Activated naive CD8-positive, alpha-beta T cell treated with anti-CD3 and anti-CD28 coated beads, Interleukin-2, amount 10 ng/mL, durations not matched to agents 7 days and 5 days (primary cell): ENCODE measurements at regions not wholly inside any gene's neighbourhood (a gene's known extent, or its start where the extent isn't known, plus 50 kb on each side); places are given as distances from the start of the nearest gene placed in this dataset.

Source experiments
- ATAC-seq: fragments of 150-1000 bp; cut with Tn5 transposase; one replicate; pipeline ENCODE4 v1.10.0; 2021; ENCODE audit warnings: low read depth, moderate library complexity
- POLR2A ChIA-PET: fragments of 350-600 bp; sonication (Branson Sonifier 250); formaldehyde crosslinking; loops from one replicate; lab custom pipeline; 2021; ENCODE audit warnings: antibody characterized with exemption; lab: Charles Lee
- DNase-seq: peaks from one replicate; pipeline ENCODE4 v3.0.0; 2021
- H3K27ac Mint-ChIP-seq: one replicate; pipeline ENCODE4 v1.8.0; 2022; ENCODE audit warnings: mild to moderate bottlenecking, mixed read lengths
- H3K27me3 Mint-ChIP-seq: one replicate; pipeline ENCODE4 v1.8.0; 2022; ENCODE audit warnings: mild to moderate bottlenecking, moderate library complexity, mixed read lengths
- H3K36me3 Mint-ChIP-seq: one replicate; pipeline ENCODE4 v1.8.0; 2021; ENCODE audit warnings: mild to moderate bottlenecking, mixed read lengths
- H3K4me1 Mint-ChIP-seq: one replicate; pipeline ENCODE4 v1.8.0; 2021; ENCODE audit warnings: mixed read lengths
- H3K4me3 Mint-ChIP-seq: one replicate; pipeline ENCODE4 v1.8.0; 2022; ENCODE audit warnings: mild to moderate bottlenecking, moderate library complexity, mixed read lengths
- H3K9me3 Mint-ChIP-seq: one replicate; pipeline ENCODE4 v1.8.0; 2021; ENCODE audit warnings: mixed read lengths

DNA sequence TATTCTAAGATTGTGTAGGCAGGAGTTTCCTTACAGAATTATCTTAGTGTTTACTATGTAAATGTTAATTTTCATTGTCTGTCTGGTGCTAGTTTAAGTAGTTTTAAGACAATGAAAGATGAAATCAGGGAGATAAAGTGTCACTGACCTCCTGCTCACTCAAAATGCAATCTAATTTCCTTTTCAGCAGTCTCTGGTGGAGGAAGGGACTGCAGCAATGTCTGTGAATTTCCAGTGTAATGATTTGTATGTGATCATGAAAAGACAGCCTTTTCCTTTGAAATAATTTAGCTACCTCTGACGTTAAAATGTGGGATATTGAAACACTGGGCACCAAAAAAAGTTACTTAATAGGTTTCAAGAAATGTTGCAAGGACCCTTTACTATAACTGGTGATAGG lies 779.7 kb upstream of the FLRT2 start:
- DNase-seq = no peak
- Mint-ChIP-seq H3K9me3 (peaks cover 6% of the 10 kb centered on the region), H3K27ac (no peak overlapping the region), H3K4me1 (no peaks in the 10 kb centered on the region), H3K27me3 (no peaks in the 10 kb centered on the region), H3K36me3 (no peaks in the 10 kb centered on the region), H3K4me3 (no peak overlapping the region)
- ATAC-seq = no peak
- POLR2A ChIA-PET = no interaction called here

DNA sequence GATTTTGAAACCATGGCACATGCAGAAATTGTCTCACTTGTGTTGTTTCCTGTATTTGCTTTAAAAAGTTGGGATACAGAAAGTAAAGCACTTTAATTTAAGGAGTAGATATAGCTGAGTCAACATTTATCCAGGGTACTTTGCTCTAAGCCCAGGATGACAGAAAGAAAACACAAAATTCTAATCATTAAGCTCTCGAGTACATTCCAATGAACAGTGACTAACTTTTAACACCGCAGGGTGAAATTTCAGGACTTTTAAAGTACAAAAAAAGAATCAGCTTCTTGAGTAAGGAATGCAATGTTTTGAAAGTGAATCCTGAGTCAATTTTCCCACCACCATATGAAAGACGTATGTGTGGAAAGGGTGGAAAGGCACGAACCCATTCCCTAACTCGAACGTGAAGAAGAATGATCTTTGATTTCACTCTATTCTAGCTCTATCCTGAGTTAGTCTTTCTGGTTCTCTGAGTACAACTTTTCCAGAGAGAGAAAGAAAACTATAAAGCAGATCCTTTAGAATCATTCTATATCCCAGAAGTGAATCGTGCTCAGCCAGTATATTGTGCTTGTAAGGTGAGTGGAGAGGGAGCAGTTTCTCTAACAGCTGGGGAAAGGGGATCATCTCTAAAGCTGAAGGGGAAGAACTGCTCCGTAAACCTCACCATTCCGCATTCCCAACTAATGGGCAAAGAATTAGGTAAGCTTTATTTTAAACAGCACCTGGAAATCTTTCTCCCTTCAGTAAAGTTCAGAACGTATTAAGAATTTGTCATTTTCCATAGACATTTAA lies 779.0 kb upstream of the FLRT2 start:
- no peak for ATAC-seq

DNA sequence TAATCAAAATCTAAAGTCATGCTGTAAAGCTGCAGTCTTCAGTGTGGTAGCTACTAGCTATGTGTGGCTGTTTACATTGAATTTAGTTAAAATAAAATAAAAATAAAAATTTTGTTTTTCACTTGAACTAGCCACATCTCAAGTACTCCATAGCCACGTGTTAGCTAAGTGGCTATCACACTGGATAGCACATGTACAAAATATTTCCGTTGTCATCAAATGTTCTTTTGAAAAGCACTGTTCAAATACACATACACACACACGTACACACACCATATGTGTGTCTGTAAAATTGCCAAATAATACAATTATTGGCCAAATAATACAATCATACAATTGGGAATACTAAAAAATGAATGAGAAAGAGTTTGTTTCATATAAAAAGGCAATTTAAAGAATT lies 778.2 kb upstream of the FLRT2 start:
- no peak overlapping the region for H3K27ac Mint-ChIP-seq
- no peak for ATAC-seq
- DNase-seq = no peak
- H3K4me3 Mint-ChIP-seq = no peak overlapping the region
- no peaks in the 10 kb centered on the region for H3K27me3 Mint-ChIP-seq
- POLR2A ChIA-PET = no interaction called here
- no peaks in the 10 kb centered on the region for H3K4me1 Mint-ChIP-seq
- peaks cover 6% of the 10 kb centered on the region for H3K9me3 Mint-ChIP-seq
- no peaks in the 10 kb centered on the region for H3K36me3 Mint-ChIP-seq

More for the DNA sequence above, 779.0 kb upstream of the FLRT2 start:
- Mint-ChIP-seq H3K4me1 (no peaks in the 10 kb centered on the region), H3K4me3 (no peak overlapping the region), H3K27me3 (no peaks in the 10 kb centered on the region), H3K27ac (no peak overlapping the region), H3K36me3 (no peaks in the 10 kb centered on the region), H3K9me3 (peaks cover 6% of the 10 kb centered on the region)
- POLR2A ChIA-PET = no interaction called here
- no peak for DNase-seq

DNA sequence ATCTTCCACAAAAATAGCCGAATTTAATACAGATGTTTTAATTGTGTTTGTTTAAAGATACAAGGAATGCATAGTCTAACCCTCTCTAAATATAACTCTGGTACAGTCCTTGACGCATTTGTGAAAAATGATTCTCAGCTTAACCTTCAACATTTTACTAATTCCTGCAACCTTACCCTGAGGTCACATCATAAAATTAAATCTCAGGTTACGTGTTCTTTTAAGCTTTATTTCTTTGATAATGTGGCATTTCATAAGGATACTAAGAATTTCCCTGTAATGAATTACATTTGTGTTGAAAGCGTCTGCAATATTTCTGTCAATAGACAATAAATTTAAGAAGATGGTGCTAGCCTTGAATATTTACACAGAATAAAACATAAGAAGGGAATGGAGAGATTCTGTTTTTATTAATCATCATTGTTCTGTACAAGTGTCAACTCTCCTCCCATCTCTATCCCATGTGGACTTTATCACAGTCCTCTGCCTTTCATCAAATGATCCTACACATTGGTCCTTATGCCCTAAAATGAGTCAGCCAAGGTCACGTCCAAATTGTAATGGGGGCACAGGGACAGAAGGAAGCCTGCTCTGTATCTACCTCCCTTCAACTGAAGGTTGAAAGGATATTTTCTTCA lies 769.3 kb upstream of the FLRT2 start:
- Mint-ChIP-seq H3K27ac (no peak overlapping the region), H3K27me3 (no peaks in the 10 kb centered on the region), H3K9me3 (peaks cover 4% of the 10 kb centered on the region), H3K4me3 (no peak overlapping the region), H3K36me3 (no peaks in the 10 kb centered on the region), H3K4me1 (no peaks in the 10 kb centered on the region)
- ATAC-seq (no peak), DNase-seq (no peak)
- POLR2A ChIA-PET = no interaction called here

DNA sequence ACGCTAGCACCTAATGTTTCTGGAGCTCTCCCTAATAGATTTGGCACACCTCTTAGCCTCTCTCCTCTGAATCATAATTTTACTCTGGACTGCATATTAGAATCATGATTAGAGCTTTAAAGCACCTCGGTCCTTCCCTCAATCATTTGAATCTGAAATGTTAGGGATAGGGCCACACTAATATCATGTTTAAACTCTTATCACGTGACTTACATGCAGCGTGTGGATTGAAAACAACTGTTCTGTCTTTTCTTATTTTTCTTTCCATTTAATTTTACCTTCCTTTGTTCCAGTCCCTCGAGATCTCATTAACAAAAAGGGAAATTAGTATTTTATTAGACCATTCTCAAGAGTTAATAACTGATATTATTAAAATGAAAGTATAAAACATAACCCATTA lies 762.5 kb upstream of the FLRT2 start:
- POLR2A ChIA-PET = no interaction called here
- DNase-seq = no peak
- Mint-ChIP-seq H3K4me1 (no peaks in the 10 kb centered on the region), H3K4me3 (no peak overlapping the region), H3K27me3 (no peaks in the 10 kb centered on the region), H3K9me3 (peaks cover 2% of the 10 kb centered on the region), H3K36me3 (no peaks in the 10 kb centered on the region), H3K27ac (no peak overlapping the region)
- no peak for ATAC-seq

DNA sequence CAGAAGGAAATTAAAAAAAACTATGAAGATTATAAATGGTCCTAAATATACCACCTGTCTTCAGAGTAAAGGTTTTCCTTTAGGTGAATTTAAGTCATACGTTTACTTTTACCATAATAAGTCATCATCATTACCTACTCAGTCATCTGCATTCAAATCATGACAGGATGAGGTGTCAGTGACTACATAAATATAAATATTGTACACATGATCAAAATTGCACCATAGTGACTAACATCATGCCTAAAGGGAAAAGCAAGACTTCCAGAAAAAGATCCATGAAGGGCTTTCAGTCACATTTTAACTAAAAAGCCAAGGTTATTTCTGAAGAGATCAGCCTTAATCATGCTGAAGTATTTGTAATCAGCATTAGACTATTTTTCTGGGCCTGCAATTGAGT lies 759.9 kb upstream of the FLRT2 start:
- POLR2A ChIA-PET = no interaction called here
- Mint-ChIP-seq H3K27ac (no peak overlapping the region), H3K4me1 (no peaks in the 10 kb centered on the region), H3K27me3 (no peaks in the 10 kb centered on the region), H3K4me3 (no peak overlapping the region), H3K9me3 (peaks cover 7% of the 10 kb centered on the region), H3K36me3 (no peaks in the 10 kb centered on the region)
- DNase-seq = no peak
- no peak for ATAC-seq

DNA sequence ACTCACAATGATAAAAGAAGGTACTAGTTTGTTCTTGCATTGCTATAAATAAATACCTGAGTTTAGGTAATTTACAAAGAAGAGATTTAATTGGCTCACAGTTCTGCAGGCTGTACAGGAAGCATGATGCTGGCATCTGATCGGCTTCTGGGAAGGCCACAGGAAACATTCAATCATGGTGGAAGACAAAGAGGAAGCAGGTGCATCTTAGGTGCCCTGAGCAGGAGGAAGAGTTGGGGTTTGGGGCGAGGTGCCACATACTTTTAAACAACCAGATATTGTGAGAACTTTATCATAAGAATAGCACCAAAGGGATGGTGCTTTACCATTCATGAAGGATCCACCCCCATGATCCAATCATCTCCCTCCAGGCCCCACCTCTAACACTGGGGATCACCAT lies 752.6 kb upstream of the FLRT2 start:
- Mint-ChIP-seq H3K27ac (no peak overlapping the region), H3K36me3 (no peaks in the 10 kb centered on the region), H3K4me1 (no peaks in the 10 kb centered on the region), H3K4me3 (no peak overlapping the region), H3K27me3 (no peaks in the 10 kb centered on the region), H3K9me3 (peaks cover 11% of the 10 kb centered on the region)
- POLR2A ChIA-PET = no interaction called here
- no peak for DNase-seq
- ATAC-seq = no peak

DNA sequence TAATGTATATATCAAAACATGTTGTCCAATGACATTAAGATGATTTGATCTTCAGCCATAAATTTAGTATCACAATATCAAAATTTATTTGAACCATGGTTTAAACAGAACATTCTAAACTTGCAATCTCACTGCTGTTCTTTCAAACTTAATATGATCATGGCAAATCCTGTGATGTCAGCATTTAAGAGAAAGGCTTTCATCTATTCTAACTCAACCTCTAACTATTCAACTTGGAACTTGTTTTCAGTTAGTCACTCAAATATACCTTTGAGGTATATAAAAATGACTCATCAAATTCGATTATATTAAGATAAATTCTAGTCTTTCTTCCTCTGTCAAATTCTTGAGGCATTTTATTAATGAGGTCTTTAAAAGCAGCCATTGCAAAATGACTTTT lies 747.0 kb upstream of the FLRT2 start:
- Mint-ChIP-seq H3K27me3 (no peaks in the 10 kb centered on the region), H3K4me3 (no peak overlapping the region), H3K9me3 (peaks cover 5% of the 10 kb centered on the region), H3K27ac (no peak overlapping the region), H3K4me1 (no peaks in the 10 kb centered on the region), H3K36me3 (no peaks in the 10 kb centered on the region)
- DNase-seq (no peak), ATAC-seq (no peak)
- POLR2A ChIA-PET = no interaction called here

DNA sequence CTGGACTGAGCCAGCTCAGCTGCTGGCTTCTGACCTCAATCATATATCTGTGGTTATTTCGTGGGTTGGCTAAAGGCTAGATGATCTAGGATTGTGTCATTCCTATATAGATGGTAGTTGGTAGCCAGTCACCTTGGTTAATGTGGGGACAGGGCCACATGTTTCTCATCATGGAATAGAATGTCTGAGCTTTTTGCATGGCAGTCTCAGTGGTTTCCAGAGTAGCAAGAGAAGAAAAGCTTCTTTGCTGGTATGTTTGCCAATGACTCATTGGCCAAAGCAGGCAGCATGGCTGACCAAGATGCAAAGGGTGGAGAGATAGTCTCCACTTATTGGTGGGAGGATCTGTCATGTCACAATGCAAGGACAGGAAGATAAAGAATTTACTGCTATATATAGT lies 746.4 kb upstream of the FLRT2 start:
- Mint-ChIP-seq H3K27me3 (no peaks in the 10 kb centered on the region), H3K4me1 (no peaks in the 10 kb centered on the region), H3K4me3 (no peak overlapping the region), H3K9me3 (peaks cover 5% of the 10 kb centered on the region), H3K27ac (no peak overlapping the region), H3K36me3 (no peaks in the 10 kb centered on the region)
- ATAC-seq = no peak
- POLR2A ChIA-PET = no interaction called here
- DNase-seq = no peak

DNA sequence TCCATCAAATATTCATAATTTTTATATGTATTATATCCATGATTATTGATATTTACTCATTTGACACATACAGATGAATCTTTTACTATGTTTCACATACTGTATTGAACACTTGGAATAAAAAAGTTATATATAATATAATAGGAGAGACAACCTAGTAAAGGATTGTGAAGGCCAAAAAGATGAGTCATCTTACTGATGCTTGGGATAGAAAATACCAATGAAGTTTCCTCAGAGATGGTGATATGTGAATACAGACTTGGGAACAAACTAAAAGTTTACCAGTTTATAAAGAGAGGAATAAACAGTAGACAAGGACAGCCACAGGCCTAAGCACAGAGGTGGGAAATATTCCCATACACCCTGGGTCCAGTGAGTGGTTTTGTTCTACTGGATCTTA lies 743.9 kb upstream of the FLRT2 start:
- DNase-seq (no peak), ATAC-seq (no peak)
- POLR2A ChIA-PET = no interaction called here
- H3K9me3 Mint-ChIP-seq = peaks cover 3% of the 10 kb centered on the region
- no peaks in the 10 kb centered on the region for H3K4me1 Mint-ChIP-seq
- no peak overlapping the region for H3K27ac Mint-ChIP-seq
- no peaks in the 10 kb centered on the region for H3K27me3 Mint-ChIP-seq
- H3K4me3 Mint-ChIP-seq = no peak overlapping the region
- H3K36me3 Mint-ChIP-seq = no peaks in the 10 kb centered on the region

DNA sequence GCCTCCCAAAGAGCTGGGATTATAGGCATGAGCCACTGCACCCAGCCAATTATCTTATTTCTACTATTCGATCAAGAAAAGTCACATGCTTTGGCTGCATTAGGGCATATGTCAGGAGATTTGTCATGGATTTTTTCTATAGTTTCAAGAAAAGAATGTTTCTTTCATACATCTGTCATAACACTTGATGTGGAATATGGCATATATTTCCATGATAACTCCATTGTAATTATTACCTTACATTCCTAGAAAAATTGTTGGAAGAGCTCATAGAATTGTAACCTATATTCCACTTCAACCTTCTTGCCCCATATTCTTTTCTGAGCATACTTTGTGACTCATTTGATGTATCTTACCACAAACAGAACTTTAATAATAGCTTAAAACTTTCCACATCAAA lies 740.9 kb upstream of the FLRT2 start:
- DNase-seq (no peak), ATAC-seq (no peak)
- POLR2A ChIA-PET = no interaction called here
- Mint-ChIP-seq H3K27ac (no peak overlapping the region), H3K4me3 (no peak overlapping the region), H3K9me3 (peaks cover 7% of the 10 kb centered on the region), H3K4me1 (no peaks in the 10 kb centered on the region), H3K27me3 (no peaks in the 10 kb centered on the region), H3K36me3 (no peaks in the 10 kb centered on the region)

DNA sequence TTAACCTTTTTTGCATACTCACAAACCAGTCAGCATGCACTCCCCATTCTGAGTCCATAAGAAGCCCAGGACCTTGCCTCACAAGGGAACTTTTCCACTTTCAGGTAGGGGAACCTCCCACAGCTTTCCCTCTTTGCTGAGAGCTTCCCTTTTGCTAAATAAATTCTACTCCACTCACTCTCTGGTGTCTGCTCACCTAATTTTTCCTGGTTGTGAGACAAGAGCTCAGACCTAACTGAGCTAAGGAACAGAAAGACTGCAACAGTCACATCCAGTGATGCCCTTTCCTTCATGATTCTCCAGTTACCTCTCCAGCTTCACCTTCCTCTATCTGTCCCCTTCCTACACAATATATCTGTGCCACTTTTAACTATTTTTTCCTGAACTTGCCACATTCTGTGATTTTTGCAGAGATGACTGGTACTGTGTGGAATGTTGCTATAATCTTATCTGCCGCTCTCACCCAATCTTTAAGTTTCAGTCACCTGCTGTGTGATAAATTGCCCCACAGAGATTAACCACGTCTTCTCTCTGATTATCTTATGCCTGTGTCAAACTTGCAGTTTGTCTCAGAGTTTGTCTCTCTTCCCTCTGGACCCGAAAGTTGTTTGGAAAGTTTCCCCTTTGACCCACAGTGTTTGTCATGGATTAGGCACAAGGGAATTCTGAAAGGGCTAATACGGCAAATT lies 737.1 kb upstream of the FLRT2 start:
- POLR2A ChIA-PET = no interaction called here
- Mint-ChIP-seq H3K27ac (no peak overlapping the region), H3K9me3 (peaks cover 5% of the 10 kb centered on the region)

DNA sequence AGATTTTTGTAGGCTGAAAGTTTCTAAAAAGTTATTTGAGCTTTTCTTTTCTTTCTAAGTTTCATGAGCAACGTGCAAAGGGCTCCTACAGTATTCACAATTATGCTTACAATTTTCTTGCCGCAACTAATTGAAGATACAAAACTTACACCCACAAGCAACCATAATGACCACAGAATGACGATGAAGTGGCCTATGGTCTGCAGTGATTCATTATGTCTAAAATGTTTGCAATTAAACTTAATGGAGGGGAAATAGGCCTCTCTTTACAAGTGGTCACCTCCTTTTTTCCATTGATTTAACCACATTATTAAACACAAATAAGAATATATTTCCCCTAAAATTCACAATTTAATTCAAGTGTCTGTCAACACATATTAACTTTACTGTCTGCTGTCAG lies 732.6 kb upstream of the FLRT2 start:
- DNase-seq (no peak), ATAC-seq (no peak)
- POLR2A ChIA-PET = no interaction called here
- no peak overlapping the region for H3K27ac Mint-ChIP-seq
- H3K36me3 Mint-ChIP-seq = no peaks in the 10 kb centered on the region
- peaks cover 5% of the 10 kb centered on the region for H3K9me3 Mint-ChIP-seq
- no peak overlapping the region for H3K4me3 Mint-ChIP-seq
- no peaks in the 10 kb centered on the region for H3K27me3 Mint-ChIP-seq
- no peaks in the 10 kb centered on the region for H3K4me1 Mint-ChIP-seq

More for the DNA sequence above, 737.1 kb upstream of the FLRT2 start:
- Mint-ChIP-seq H3K4me1 (no peaks in the 10 kb centered on the region), H3K4me3 (no peak overlapping the region), H3K36me3 (no peaks in the 10 kb centered on the region), H3K27me3 (no peaks in the 10 kb centered on the region)
- ATAC-seq (no peak), DNase-seq (no peak)

DNA sequence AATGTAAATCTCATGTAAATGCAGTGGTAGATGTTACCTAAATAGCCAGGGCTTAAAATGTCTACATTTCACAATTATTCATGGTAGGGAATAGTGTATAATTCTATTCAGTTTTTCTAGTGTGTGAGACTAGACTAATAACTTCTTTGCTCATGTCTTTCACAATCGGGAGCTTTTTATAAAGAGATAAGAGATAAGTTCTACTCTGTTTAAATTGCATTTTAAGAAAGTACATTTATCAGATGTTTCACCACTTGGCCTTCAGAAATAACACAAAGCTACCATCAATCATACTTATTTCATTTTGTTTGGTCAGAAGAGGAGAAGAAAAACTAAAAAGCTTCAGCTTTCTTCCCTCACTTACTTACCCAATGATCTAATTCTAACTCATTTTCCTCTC lies 725.5 kb upstream of the FLRT2 start:
- DNase-seq = no peak
- no peaks in the 10 kb centered on the region for H3K4me1 Mint-ChIP-seq
- POLR2A ChIA-PET = no interaction called here
- no peaks in the 10 kb centered on the region for H3K27me3 Mint-ChIP-seq
- H3K4me3 Mint-ChIP-seq = no peak overlapping the region
- no peak overlapping the region for H3K27ac Mint-ChIP-seq
- H3K9me3 Mint-ChIP-seq = peaks cover 5% of the 10 kb centered on the region
- H3K36me3 Mint-ChIP-seq = no peaks in the 10 kb centered on the region
- no peak for ATAC-seq
